AG10803 (cell line): ENCODE measurements at regions not wholly inside any gene's neighbourhood (a gene's known extent, or its start where the extent isn't known, plus 50 kb on each side); places are given as distances from the start of the nearest gene placed in this dataset.

ENCODE experiments used
- DNase-seq: peaks from one replicate; pipeline ENCODE4 v3.0.0; 2010; ENCODE audit warnings: low read depth
- H3K4me3 ChIP-seq: 2 replicates; pipeline ENCODE4 v1.5.1; 2011; ENCODE audit warnings: mild to moderate bottlenecking, low read length, control low read depth
- CTCF ChIP-seq: conservative IDR thresholded peaks from 2 replicates; pipeline ENCODE4 v1.5.1; 2011; ENCODE audit warnings: mild to moderate bottlenecking, low read length, control low read depth, inconsistent platforms

DNA sequence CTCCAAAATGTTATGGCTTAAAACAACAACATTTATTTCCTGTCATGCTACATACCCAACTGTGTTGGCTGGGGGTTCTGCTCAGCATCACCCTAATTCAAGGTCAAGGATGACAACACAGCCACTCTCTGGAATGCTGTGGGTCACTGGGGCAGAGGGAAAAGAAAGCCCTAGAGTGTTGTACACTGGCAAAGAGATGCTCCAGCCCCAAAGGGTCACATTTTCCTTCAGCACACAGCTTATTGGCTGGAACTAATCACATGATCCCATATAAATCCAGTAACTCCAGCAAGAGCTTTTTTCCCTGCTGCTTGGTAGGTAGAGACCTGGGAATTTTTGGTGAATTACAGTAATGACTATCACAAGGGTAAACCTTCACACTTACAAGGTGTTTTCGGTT, 1041.4 kb downstream of the NTRK3 start:
- no peak overlapping the region for H3K4me3 ChIP-seq
- DNase-seq, result no peak
- TF ChIP-seq CTCF, result no peak

- H3K4me3 ChIP-seq, result no peak overlapping the region
- peak; percentile 28 for DNase-seq
- no peak for TF ChIP-seq CTCF
These were observed 1042.9 kb downstream of the NTRK3 start for GRCh38 chr15:87213626-87214025.

- no peak for TF ChIP-seq CTCF
- H3K4me3 ChIP-seq, result no peak overlapping the region
- no peak for DNase-seq
These were observed 1044.5 kb downstream of the NTRK3 start for GRCh38 chr15:87212041-87212440.

DNA sequence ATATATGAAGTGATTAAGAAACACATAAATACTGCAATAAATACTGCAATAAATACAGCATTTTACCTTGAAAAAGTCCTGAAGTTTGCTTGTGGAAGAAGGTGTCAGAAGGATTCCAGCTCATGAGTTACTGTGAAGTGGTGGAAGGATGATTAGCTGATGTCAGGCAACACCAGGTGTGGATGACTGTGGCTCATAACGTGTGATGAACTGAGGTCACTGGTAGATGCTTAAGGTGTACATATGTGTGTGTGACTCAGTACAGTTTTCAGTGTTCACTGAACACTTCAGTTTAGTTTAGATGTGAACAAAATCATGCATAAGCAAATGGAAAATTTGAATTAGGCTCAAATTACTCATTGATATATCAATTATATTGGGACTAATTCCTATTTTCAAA, 1045.0 kb downstream of the NTRK3 start:
- no peak overlapping the region for H3K4me3 ChIP-seq
- no peak for TF ChIP-seq CTCF

GRCh38 chr15:87209891-87210689, 1046.4 kb downstream of the NTRK3 start:
- no peak overlapping the region for H3K4me3 ChIP-seq
- DNase-seq, result no peak
- no peak for TF ChIP-seq CTCF

More for the DNA sequence above, 1045.0 kb downstream of the NTRK3 start:
- DNase-seq, result no peak

- no peak for TF ChIP-seq CTCF
- peak; percentile 66 for DNase-seq
- no peak overlapping the region for H3K4me3 ChIP-seq
These were observed 1048.5 kb downstream of the NTRK3 start for GRCh38 chr15:87207990-87208580.

- DNase-seq, result no peak
- H3K4me3 ChIP-seq, result no peak overlapping the region
- TF ChIP-seq CTCF, result no peak
These were observed 1049.3 kb downstream of the NTRK3 start for GRCh38 chr15:87207251-87207650.
